Spinal cord (tissue), 9 donors: ENCODE measurements at regions not wholly inside any gene's neighbourhood (a gene's known extent, or its start where the extent isn't known, plus 50 kb on each side); places are given as distances from the start of the nearest gene placed in this dataset.

Source experiments
- DNase-seq, 6 donors: peaks; one replicate each; pipeline versions ENCODE4 v3.0.0 to v3.0.0-alpha.2; 2013 to 2015; ENCODE audit warnings: low spot score in 6 of 6, low read depth in 4 of 6
- H3K27ac ChIP-seq: one replicate; pipeline ENCODE4 v1.5.1; 2013; ENCODE audit warnings: low read depth, low read length, control low read depth
- H3K27me3 ChIP-seq: one replicate; pipeline ENCODE4 v1.6.1; 2013; ENCODE audit warnings: low read length; ENCODE audit not compliant: control insufficient read depth, insufficient read depth
- H3K36me3 ChIP-seq: one replicate; pipeline ENCODE4 v1.6.1; 2013; ENCODE audit warnings: low read length; ENCODE audit not compliant: control insufficient read depth, insufficient read depth
- H3K4me1 ChIP-seq: one replicate; pipeline ENCODE4 v1.6.1; 2013; ENCODE audit warnings: low read length; ENCODE audit not compliant: control insufficient read depth, insufficient read depth
- H3K4me3 ChIP-seq: one replicate; pipeline ENCODE4 v1.5.1; 2013; ENCODE audit warnings: low read depth, low read length, control low read depth
- H3K9me3 ChIP-seq: one replicate; pipeline ENCODE4 v1.6.1; 2013; ENCODE audit warnings: low read length; ENCODE audit not compliant: control insufficient read depth, insufficient read depth
- WGBS: methylation state at CpG from one replicate; pipeline ENCODE4 v1.1.5; 2013; ENCODE audit warnings: missing lambda C conversion rate; ENCODE audit not compliant: insufficient coverage; 5-methylcytosine and 5-hydroxymethylcytosine counted together
- donor health status: healthy.

GRCh38 chr16:72419638-72420037 lies 247.7 kb upstream of the PMFBP1 start:
- H3K9me3 ChIP-seq = peaks cover 6% of the 10 kb centered on the region
- WGBS = no CpG with 5 or more reads among the region's 4 CpGs
- H3K27me3 ChIP-seq = no peaks in the 10 kb centered on the region
- H3K4me3 ChIP-seq = no peak overlapping the region
- no peak overlapping the region for H3K27ac ChIP-seq
- no peaks in the 10 kb centered on the region for H3K4me1 ChIP-seq
- no peaks in the 10 kb centered on the region for H3K36me3 ChIP-seq
- no peak for DNase-seq

- no peak for DNase-seq
- WGBS = 100% methylated on average over 1 of the region's 1 CpG
- H3K27me3 ChIP-seq = no peaks in the 10 kb centered on the region
- no peaks in the 10 kb centered on the region for H3K4me1 ChIP-seq
- H3K9me3 ChIP-seq = no peaks in the 10 kb centered on the region
- no peaks in the 10 kb centered on the region for H3K36me3 ChIP-seq
- no peak overlapping the region for H3K27ac ChIP-seq
- H3K4me3 ChIP-seq = no peak overlapping the region
Observed at GRCh38 chr16:72415379-72415778, 243.4 kb upstream of the PMFBP1 start.

- Histone ChIP-seq H3K9me3 (no peaks in the 10 kb centered on the region), H3K36me3 (no peaks in the 10 kb centered on the region), H3K27me3 (no peaks in the 10 kb centered on the region), H3K4me3 (no peak overlapping the region), H3K27ac (no peak overlapping the region), H3K4me1 (no peaks in the 10 kb centered on the region)
- no CpG with 5 or more reads among the region's 2 CpGs for WGBS
- DNase-seq = no peak
Observed at GRCh38 chr16:72410492-72410891, 238.5 kb upstream of the PMFBP1 start.

GRCh38 chr16:72409423-72409822 lies 237.5 kb upstream of the PMFBP1 start:
- 50% methylated on average over 1 of the region's 3 CpGs for WGBS
- no peak for DNase-seq
- no peak overlapping the region for H3K4me3 ChIP-seq
- no peaks in the 10 kb centered on the region for H3K4me1 ChIP-seq
- H3K27ac ChIP-seq = no peak overlapping the region
- H3K9me3 ChIP-seq = no peaks in the 10 kb centered on the region
- H3K27me3 ChIP-seq = no peaks in the 10 kb centered on the region
- no peaks in the 10 kb centered on the region for H3K36me3 ChIP-seq

- H3K27ac ChIP-seq = no peak overlapping the region
- no peaks in the 10 kb centered on the region for H3K9me3 ChIP-seq
- H3K4me3 ChIP-seq = no peak overlapping the region
- H3K27me3 ChIP-seq = no peaks in the 10 kb centered on the region
- DNase-seq = no peak
- no CpG with 5 or more reads among the region's 1 CpG for WGBS
- H3K36me3 ChIP-seq = no peaks in the 10 kb centered on the region
- no peaks in the 10 kb centered on the region for H3K4me1 ChIP-seq
Observed at GRCh38 chr16:72406390-72406789, 234.4 kb upstream of the PMFBP1 start.

GRCh38 chr16:72404299-72404698 lies 232.3 kb upstream of the PMFBP1 start:
- H3K4me3 ChIP-seq = no peak overlapping the region
- no peak for DNase-seq

GRCh38 chr16:72401084-72401361 lies 229.1 kb upstream of the PMFBP1 start:
- DNase-seq = no peak
- Histone ChIP-seq H3K36me3 (no peaks in the 10 kb centered on the region), H3K4me3 (no peak overlapping the region)

More at GRCh38 chr16:72404299-72404698, 232.3 kb upstream of the PMFBP1 start:
- H3K36me3 ChIP-seq = no peaks in the 10 kb centered on the region
- no peaks in the 10 kb centered on the region for H3K27me3 ChIP-seq
- H3K9me3 ChIP-seq = no peaks in the 10 kb centered on the region
- no peaks in the 10 kb centered on the region for H3K4me1 ChIP-seq
- no peak overlapping the region for H3K27ac ChIP-seq

GRCh38 chr16:72400257-72401083 lies 228.5 kb upstream of the PMFBP1 start:
- no peaks in the 10 kb centered on the region for H3K27me3 ChIP-seq
- no peak overlapping the region for H3K4me3 ChIP-seq
- H3K27ac ChIP-seq = no peak overlapping the region
- peak in 5 of 6 donors; percentile 26 to 90 (median 59) for DNase-seq
- no CpG with 5 or more reads among the region's 6 CpGs for WGBS
- no peaks in the 10 kb centered on the region for H3K4me1 ChIP-seq
- H3K36me3 ChIP-seq = no peaks in the 10 kb centered on the region
- H3K9me3 ChIP-seq = no peaks in the 10 kb centered on the region

More at GRCh38 chr16:72401084-72401361, 229.1 kb upstream of the PMFBP1 start:
- Histone ChIP-seq H3K27me3 (no peaks in the 10 kb centered on the region), H3K9me3 (no peaks in the 10 kb centered on the region), H3K4me1 (no peaks in the 10 kb centered on the region), H3K27ac (no peak overlapping the region)

GRCh38 chr16:72399811-72400210 lies 227.9 kb upstream of the PMFBP1 start:
- no peaks in the 10 kb centered on the region for H3K4me1 ChIP-seq
- no peaks in the 10 kb centered on the region for H3K27me3 ChIP-seq
- no peak for DNase-seq
- no peaks in the 10 kb centered on the region for H3K9me3 ChIP-seq
- WGBS = no CpG with 5 or more reads among the region's 1 CpG
- H3K27ac ChIP-seq = no peak overlapping the region
- no peaks in the 10 kb centered on the region for H3K36me3 ChIP-seq
- H3K4me3 ChIP-seq = no peak overlapping the region

GRCh38 chr16:72397876-72398275 lies 225.9 kb upstream of the PMFBP1 start:
- Histone ChIP-seq H3K27ac (no peak overlapping the region), H3K4me3 (no peak overlapping the region), H3K9me3 (no peaks in the 10 kb centered on the region), H3K27me3 (no peaks in the 10 kb centered on the region), H3K4me1 (no peaks in the 10 kb centered on the region), H3K36me3 (no peaks in the 10 kb centered on the region)
- no peak for DNase-seq
